T-helper 17 cell (primary cell): ENCODE measurements at regions not wholly inside any gene's neighbourhood (a gene's known extent, or its start where the extent isn't known, plus 50 kb on each side); places are given as distances from the start of the nearest gene placed in this dataset.
A peak's percentile ranks its signal among the peaks of the same experiment; 100 is the strongest.

Source experiments
- ATAC-seq: fragments of 150-1000 bp; cut with Tn5 transposase; 2 replicates; pipeline ENCODE4 v1.10.0; 2021; ENCODE audit warnings: mild to moderate bottlenecking, moderate library complexity
- DNase-seq, 3 donors: peaks; one replicate each; pipeline versions ENCODE4 v3.0.0 to v3.0.0-alpha.2; 2020 to 2021
- H3K9me3 ChIP-seq: one replicate; pipeline ENCODE4 v1.7.0; 2013; ENCODE audit warnings: low read length, mild to moderate bottlenecking; ENCODE audit not compliant: control insufficient read depth, poor library complexity, severe bottlenecking
- H3K27ac Mint-ChIP-seq: one replicate; pipeline ENCODE4 v1.8.0; 2022; ENCODE audit warnings: mild to moderate bottlenecking, moderate library complexity, mixed read lengths
- H3K27me3 Mint-ChIP-seq: one replicate; pipeline ENCODE4 v1.8.0; 2022; ENCODE audit warnings: mixed read lengths
- H3K36me3 Mint-ChIP-seq: one replicate; pipeline ENCODE4 v1.8.0; 2022; ENCODE audit warnings: low read depth, mixed read lengths
- H3K4me1 Mint-ChIP-seq: one replicate; pipeline ENCODE4 v1.8.0; 2022; ENCODE audit warnings: mild to moderate bottlenecking, mixed read lengths
- H3K4me3 Mint-ChIP-seq: one replicate; pipeline ENCODE4 v1.8.0; 2022; ENCODE audit warnings: mild to moderate bottlenecking, moderate library complexity, mixed read lengths

DNA sequence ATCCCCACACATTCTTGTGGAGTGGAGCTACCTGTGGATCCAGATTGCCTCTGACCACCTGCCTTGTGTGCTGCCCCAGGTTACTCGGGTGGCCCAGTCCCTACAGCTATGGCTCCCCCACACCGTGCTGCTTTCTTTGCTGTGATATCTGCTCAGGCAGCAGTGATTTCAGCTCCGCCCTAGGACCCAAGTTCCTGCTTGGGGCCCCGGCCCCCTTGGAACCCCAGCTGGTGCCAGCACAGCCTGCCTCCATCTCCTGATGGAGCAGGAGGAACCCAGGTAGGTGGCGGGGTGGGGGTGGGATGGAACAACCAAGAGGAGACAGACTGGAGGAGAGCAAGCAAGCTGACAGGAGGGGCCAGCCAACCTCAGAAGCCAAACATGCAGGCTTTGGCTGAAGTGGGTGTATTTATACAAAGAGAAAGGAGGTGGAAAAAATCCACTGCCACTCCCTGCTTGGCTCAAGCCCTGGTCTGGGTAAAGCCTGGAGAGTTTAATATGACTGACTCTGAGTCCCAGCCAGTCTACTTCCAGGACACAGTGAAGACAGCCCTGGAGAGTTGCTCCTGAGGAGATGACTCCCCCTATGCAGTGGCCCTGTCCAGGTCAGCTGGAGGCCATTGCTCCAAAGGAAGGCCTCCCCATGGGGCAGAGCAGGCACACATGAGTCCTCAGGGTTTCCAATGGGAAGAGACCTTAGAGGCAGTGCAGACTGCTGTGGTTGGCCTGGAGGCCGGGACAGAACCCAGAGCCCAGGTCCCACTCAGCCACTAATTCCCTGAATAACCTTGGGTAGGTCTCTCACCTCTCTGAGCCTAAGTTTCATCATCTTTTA is 197.1 kb upstream of the MAMLD1 start:
- no peak overlapping the region for H3K4me3 Mint-ChIP-seq
- no peaks in the 10 kb centered on the region for H3K9me3 ChIP-seq
- H3K36me3 Mint-ChIP-seq = no peaks in the 10 kb centered on the region
- no peak for ATAC-seq
- no peak overlapping the region for H3K27ac Mint-ChIP-seq
- no peaks in the 10 kb centered on the region for H3K27me3 Mint-ChIP-seq
- H3K4me1 Mint-ChIP-seq = no peaks in the 10 kb centered on the region
- DNase-seq = no peak

- Mint-ChIP-seq H3K27ac (no peak overlapping the region), H3K36me3 (peaks cover 2% of the 10 kb centered on the region), H3K4me3 (no peak overlapping the region), H3K4me1 (no peaks in the 10 kb centered on the region), H3K27me3 (no peaks in the 10 kb centered on the region)
- ATAC-seq (no peak), DNase-seq (no peak)
- H3K9me3 ChIP-seq = no peaks in the 10 kb centered on the region
These were observed 195.4 kb upstream of the MAMLD1 start for GRCh38 chrX:150167482-150168324.

GRCh38 chrX:150182161-150182560 is 181.0 kb upstream of the MAMLD1 start:
- H3K9me3 ChIP-seq = no peaks in the 10 kb centered on the region
- no peaks in the 10 kb centered on the region for H3K4me1 Mint-ChIP-seq
- no peaks in the 10 kb centered on the region for H3K36me3 Mint-ChIP-seq
- no peak overlapping the region for H3K27ac Mint-ChIP-seq
- peaks cover 13% of the 10 kb centered on the region for H3K27me3 Mint-ChIP-seq
- DNase-seq = no peak
- ATAC-seq = no peak
- H3K4me3 Mint-ChIP-seq = no peak overlapping the region

DNA sequence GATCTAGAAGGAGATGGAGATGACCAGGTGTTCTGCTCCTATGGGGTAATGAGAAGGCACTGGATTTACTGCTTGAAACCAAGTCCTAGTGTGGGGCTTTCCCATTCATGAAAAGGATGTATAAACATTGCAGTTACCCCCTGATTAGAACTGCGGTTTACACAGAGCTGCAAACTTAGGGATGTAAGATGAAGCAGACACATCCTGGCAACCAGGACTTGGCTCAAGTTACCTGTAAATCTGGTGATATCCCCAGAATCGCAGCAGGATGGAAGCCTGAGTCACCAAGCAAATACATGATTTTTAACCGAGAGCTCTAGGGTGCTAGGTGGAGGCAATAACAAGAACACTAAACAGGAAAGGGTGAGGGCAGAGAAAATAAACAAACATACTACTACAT is 178.6 kb upstream of the MAMLD1 start:
- Mint-ChIP-seq H3K4me1 (no peaks in the 10 kb centered on the region), H3K4me3 (no peak overlapping the region), H3K27me3 (peaks cover 13% of the 10 kb centered on the region), H3K36me3 (no peaks in the 10 kb centered on the region), H3K27ac (no peak overlapping the region)
- no peaks in the 10 kb centered on the region for H3K9me3 ChIP-seq
- DNase-seq (no peak), ATAC-seq (no peak)

- no peaks in the 10 kb centered on the region for H3K9me3 ChIP-seq
- Mint-ChIP-seq H3K4me3 (no peak overlapping the region), H3K27ac (no peak overlapping the region), H3K4me1 (no peaks in the 10 kb centered on the region), H3K27me3 (peaks cover 13% of the 10 kb centered on the region), H3K36me3 (no peaks in the 10 kb centered on the region)
- ATAC-seq = no peak
- no peak for DNase-seq
These were observed 177.4 kb upstream of the MAMLD1 start for GRCh38 chrX:150185766-150186165.

DNA sequence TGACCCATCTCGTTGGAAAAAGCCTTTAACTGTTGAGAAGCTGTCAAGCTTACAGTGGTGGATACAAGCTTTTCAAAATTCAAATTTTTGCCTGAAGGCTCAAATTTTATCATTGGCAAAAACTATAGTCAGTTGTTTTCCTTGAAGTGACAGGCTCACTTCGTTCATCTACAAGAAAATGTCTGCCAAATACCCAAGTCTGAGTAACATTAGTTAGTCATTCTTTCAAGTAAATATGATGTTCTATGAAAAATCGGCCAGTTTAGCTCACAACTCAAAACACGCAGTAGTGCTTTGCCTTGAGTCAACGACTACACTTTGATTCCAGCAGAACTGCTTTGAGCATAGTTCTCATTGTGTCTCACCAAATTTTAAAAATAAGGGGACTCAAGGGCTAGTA is 170.3 kb upstream of the MAMLD1 start:
- no peak overlapping the region for H3K4me3 Mint-ChIP-seq
- no peaks in the 10 kb centered on the region for H3K4me1 Mint-ChIP-seq
- DNase-seq (no peak), ATAC-seq (no peak)
- H3K9me3 ChIP-seq = no peaks in the 10 kb centered on the region
- no peaks in the 10 kb centered on the region for H3K27me3 Mint-ChIP-seq
- no peaks in the 10 kb centered on the region for H3K36me3 Mint-ChIP-seq
- no peak overlapping the region for H3K27ac Mint-ChIP-seq

DNA sequence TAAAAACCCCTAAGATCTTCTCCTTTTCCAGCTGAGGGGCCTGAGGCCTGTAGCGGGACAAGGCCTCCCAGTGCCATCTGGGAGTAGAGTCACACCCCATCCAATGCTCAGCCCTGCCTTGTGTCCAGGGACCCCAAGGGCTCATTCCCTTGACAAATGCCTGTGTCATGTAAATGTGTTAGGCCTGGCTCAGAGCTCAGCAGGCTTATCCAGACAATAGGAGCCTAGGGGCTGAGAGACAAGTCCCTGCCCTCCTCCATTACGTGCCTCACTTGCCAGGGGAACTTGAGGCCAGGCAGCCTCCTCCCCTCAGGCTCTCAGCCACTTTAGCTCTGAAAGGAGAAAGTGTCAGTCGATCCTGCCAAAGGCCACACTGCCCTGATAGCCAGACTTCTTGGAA is 166.8 kb upstream of the MAMLD1 start:
- no peaks in the 10 kb centered on the region for H3K4me1 Mint-ChIP-seq
- H3K27me3 Mint-ChIP-seq = no peaks in the 10 kb centered on the region
- no peak for DNase-seq
- ATAC-seq = no peak
- H3K36me3 Mint-ChIP-seq = no peaks in the 10 kb centered on the region
- no peak overlapping the region for H3K4me3 Mint-ChIP-seq
- no peak overlapping the region for H3K27ac Mint-ChIP-seq
- no peaks in the 10 kb centered on the region for H3K9me3 ChIP-seq

DNA sequence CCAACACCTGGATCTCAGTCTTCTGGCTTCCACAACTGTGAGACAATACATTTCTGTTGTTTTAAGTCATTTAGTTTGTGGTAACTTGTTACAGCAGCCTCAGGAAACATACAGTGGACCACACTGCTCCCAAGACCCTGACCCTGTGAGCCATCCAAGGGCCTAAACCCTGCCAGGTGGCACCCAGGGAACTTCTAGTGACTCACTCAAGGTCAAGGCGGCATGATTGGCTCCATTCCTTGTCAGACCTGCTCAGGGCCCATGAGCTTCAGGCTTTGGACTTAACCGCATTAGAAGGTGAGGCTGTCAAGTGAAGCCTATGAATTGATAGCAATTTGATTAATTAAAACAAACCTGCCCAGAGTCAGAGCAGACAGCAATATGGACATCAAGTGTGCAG is 165.7 kb upstream of the MAMLD1 start:
- H3K4me1 Mint-ChIP-seq = no peaks in the 10 kb centered on the region
- H3K4me3 Mint-ChIP-seq = no peak overlapping the region
- H3K9me3 ChIP-seq = no peaks in the 10 kb centered on the region
- no peak overlapping the region for H3K27ac Mint-ChIP-seq
- DNase-seq (no peak), ATAC-seq (no peak)
- no peaks in the 10 kb centered on the region for H3K36me3 Mint-ChIP-seq
- no peaks in the 10 kb centered on the region for H3K27me3 Mint-ChIP-seq

DNA sequence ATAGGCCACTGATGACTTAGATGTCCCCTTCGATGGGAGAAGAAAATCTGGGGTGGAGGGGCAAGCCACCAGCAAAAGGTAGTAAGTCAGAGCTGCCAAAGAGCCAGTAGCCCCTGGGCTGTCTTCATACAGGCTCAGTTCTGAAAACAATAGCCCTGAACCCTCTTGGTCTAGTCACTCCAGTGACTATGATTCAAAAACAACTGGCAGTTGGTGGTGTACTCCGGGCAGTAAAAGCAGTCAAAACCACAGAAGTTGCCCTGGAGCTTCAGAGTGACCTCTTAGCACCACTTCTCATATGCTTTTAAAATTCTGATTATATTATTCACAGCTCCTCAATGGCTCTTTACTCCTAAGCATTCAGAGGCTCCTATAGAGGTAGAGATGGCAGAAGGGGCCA is 164.3 kb upstream of the MAMLD1 start:
- H3K27ac Mint-ChIP-seq = no peak overlapping the region
- DNase-seq (no peak), ATAC-seq (no peak)
- H3K4me3 Mint-ChIP-seq = no peak overlapping the region
- no peaks in the 10 kb centered on the region for H3K4me1 Mint-ChIP-seq
- no peaks in the 10 kb centered on the region for H3K9me3 ChIP-seq
- H3K27me3 Mint-ChIP-seq = no peaks in the 10 kb centered on the region
- H3K36me3 Mint-ChIP-seq = no peaks in the 10 kb centered on the region

DNA sequence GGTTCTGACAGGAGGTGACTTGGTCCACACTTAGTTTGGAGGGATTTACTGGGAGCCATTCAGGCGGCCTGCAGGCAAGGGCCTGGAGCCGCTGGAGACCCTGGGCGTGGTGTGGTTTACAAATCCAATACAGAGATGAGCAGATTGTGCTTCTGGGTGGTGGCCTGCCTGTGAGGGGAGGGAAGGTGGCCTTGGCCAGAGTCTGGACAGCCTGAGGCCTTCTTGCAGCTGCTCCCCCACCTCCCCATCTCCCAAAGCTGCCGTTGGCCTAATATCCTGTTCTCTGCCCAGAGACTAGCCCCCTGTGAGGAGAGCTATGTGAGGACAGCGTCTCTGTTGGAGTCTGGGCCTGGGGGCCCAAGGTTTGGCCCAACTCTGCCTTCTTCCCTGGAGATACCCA is 163.9 kb upstream of the MAMLD1 start:
- Mint-ChIP-seq H3K27me3 (no peaks in the 10 kb centered on the region), H3K4me3 (no peak overlapping the region), H3K27ac (no peak overlapping the region), H3K4me1 (no peaks in the 10 kb centered on the region), H3K36me3 (no peaks in the 10 kb centered on the region)
- no peaks in the 10 kb centered on the region for H3K9me3 ChIP-seq
- ATAC-seq (no peak), DNase-seq (no peak)

DNA sequence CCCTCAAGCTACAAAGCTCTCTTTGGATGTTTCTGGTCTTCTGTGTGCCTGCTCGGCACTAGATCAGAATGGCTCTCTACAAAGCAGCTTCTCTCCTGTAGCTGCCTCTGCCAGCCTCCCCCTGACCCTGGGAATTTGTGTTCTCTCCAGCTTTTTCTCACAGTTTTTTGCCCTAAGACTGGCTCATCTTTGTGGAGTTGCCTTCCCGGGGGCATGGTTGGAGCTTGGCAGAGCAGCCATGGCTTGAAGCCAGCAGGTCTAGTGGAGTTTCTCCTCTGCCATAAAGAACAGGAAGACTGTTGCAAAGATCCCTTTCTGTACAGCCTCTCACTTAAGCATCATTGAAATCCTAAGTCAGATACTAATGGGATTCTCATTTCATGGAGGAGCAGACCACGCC is 163.3 kb upstream of the MAMLD1 start:
- no peaks in the 10 kb centered on the region for H3K36me3 Mint-ChIP-seq
- no peaks in the 10 kb centered on the region for H3K9me3 ChIP-seq
- H3K4me3 Mint-ChIP-seq = no peak overlapping the region
- ATAC-seq (no peak), DNase-seq (no peak)
- H3K27me3 Mint-ChIP-seq = no peaks in the 10 kb centered on the region
- no peaks in the 10 kb centered on the region for H3K4me1 Mint-ChIP-seq
- no peak overlapping the region for H3K27ac Mint-ChIP-seq

GRCh38 chrX:150200361-150200760 is 162.8 kb upstream of the MAMLD1 start:
- no peaks in the 10 kb centered on the region for H3K27me3 Mint-ChIP-seq

GRCh38 chrX:150200820-150201287 is 162.3 kb upstream of the MAMLD1 start:
- DNase-seq (no peak), ATAC-seq (peak; percentile 44)
- Mint-ChIP-seq H3K27ac (no peak overlapping the region), H3K27me3 (no peaks in the 10 kb centered on the region), H3K4me1 (no peaks in the 10 kb centered on the region), H3K4me3 (no peak overlapping the region), H3K36me3 (no peaks in the 10 kb centered on the region)
- no peaks in the 10 kb centered on the region for H3K9me3 ChIP-seq

More at GRCh38 chrX:150200361-150200760, 162.8 kb upstream of the MAMLD1 start:
- Mint-ChIP-seq H3K27ac (no peak overlapping the region), H3K4me1 (no peaks in the 10 kb centered on the region), H3K36me3 (no peaks in the 10 kb centered on the region), H3K4me3 (no peak overlapping the region)
- H3K9me3 ChIP-seq = no peaks in the 10 kb centered on the region
- DNase-seq (no peak), ATAC-seq (no peak)
